Breast epithelium (tissue), 4 donors: ENCODE measurements at regions not wholly inside any gene's neighbourhood (a gene's known extent, or its start where the extent isn't known, plus 50 kb on each side); places are given as distances from the start of the nearest gene placed in this dataset.

ENCODE experiments used
- DNase-seq, 2 donors: peaks; one replicate each; pipeline ENCODE4 v3.0.0-alpha.2; 2019; ENCODE audit warnings: low spot score in 2 of 2
- H3K27ac ChIP-seq, 2 donors: fragments of 200-600 bp; sonication (generic) in 1 of 2; one replicate each; pipeline ENCODE4 v1.5.1; 2016 to 2019; ENCODE audit warnings: mild to moderate bottlenecking in 1 of 2
- H3K27me3 ChIP-seq, 2 donors: fragments of 200-600 bp; sonication (generic) in 1 of 2; one replicate each; pipeline versions ENCODE4 v1.5.1 to v1.6.0; 2017 to 2019; ENCODE audit warnings: control low read depth in 1 of 2, mild to moderate bottlenecking in 1 of 2
- H3K36me3 ChIP-seq: fragments of 200-600 bp; one replicate; pipeline ENCODE4 v1.5.1; 2019
- H3K4me1 ChIP-seq, 2 donors: fragments of 200-600 bp; sonication (generic); one replicate each; pipeline ENCODE4 v1.5.1; 2016 to 2019; ENCODE audit warnings: control low read depth in 1 of 2
- H3K4me3 ChIP-seq, 3 donors: fragments of 200-600 bp; sonication (generic); 1 replicate in 2 of 3; 2 replicates in 1 of 3; pipeline ENCODE4 v1.5.1; 2016 to 2019; ENCODE audit warnings: mild to moderate bottlenecking in 3 of 3, moderate library complexity in 2 of 3
- H3K9me3 ChIP-seq, 2 donors: fragments of 200-600 bp; sonication (generic) in 1 of 2; one replicate each; pipeline ENCODE4 v1.5.1; 2016 to 2019; ENCODE audit warnings: control low read depth in 1 of 2
- POLR2A ChIP-seq: fragments of 450-650 bp; IDR thresholded peaks from one replicate; pipeline ENCODE4 v1.6.1; 2016; ENCODE audit warnings: antibody characterized with exemption, mild to moderate bottlenecking, moderate library complexity
- POLR2AphosphoS5 ChIP-seq, 3 donors: sonication (generic); formaldehyde crosslinking; IDR thresholded peaks; one replicate each; pipeline ENCODE4 v1.6.1; 2017; ENCODE audit warnings: antibody characterized with exemption in 3 of 3
- intact Hi-C: fragments of 100-400 bp; cut with DNase I; formaldehyde crosslinking; loops from one replicate; pipeline ENCODE4 v1.15.1; 2023; ENCODE audit warnings: low total_unique reads
- TF ChIP-seq, protein P1 (sequence below), 3 donors: fragments of 450-650 bp; IDR thresholded peaks; one replicate each; pipeline ENCODE4 v1.5.1; 2016 to 2017; ENCODE audit warnings: antibody characterized with exemption in 3 of 3, mild to moderate bottlenecking in 3 of 3, moderate library complexity in 3 of 3

- no peak for DNase-seq
- H3K4me3 ChIP-seq, result no peak overlapping the region
- no peaks in the 10 kb centered on the region for H3K9me3 ChIP-seq
- TF ChIP-seq, protein P1, sequence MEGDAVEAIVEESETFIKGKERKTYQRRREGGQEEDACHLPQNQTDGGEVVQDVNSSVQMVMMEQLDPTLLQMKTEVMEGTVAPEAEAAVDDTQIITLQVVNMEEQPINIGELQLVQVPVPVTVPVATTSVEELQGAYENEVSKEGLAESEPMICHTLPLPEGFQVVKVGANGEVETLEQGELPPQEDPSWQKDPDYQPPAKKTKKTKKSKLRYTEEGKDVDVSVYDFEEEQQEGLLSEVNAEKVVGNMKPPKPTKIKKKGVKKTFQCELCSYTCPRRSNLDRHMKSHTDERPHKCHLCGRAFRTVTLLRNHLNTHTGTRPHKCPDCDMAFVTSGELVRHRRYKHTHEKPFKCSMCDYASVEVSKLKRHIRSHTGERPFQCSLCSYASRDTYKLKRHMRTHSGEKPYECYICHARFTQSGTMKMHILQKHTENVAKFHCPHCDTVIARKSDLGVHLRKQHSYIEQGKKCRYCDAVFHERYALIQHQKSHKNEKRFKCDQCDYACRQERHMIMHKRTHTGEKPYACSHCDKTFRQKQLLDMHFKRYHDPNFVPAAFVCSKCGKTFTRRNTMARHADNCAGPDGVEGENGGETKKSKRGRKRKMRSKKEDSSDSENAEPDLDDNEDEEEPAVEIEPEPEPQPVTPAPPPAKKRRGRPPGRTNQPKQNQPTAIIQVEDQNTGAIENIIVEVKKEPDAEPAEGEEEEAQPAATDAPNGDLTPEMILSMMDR (IDR thresholded peaks at IDR 0.05), result no peak
- TF ChIP-seq POLR2A, result no peak
- no peak for TF ChIP-seq POLR2AphosphoS5 (IDR thresholded peaks at IDR 0.05)
- intact Hi-C loops, result no loop called here
- H3K27ac ChIP-seq, result no peak overlapping the region
- no peaks in the 10 kb centered on the region for H3K36me3 ChIP-seq
- no peaks in the 10 kb centered on the region for H3K4me1 ChIP-seq
- peaks cover 0 to 30% of the 10 kb centered on the region in 2 donors for H3K27me3 ChIP-seq
Measured at GRCh38 chr21:38600106-38600505, 101.8 kb upstream of the ERG start.

- intact Hi-C loops, result no loop called here
- Histone ChIP-seq H3K4me3 (no peak overlapping the region), H3K9me3 (no peaks in the 10 kb centered on the region), H3K36me3 (no peaks in the 10 kb centered on the region), H3K27me3 (peaks cover 0 to 1% of the 10 kb centered on the region in 2 donors), H3K4me1 (no peaks in the 10 kb centered on the region), H3K27ac (no peak overlapping the region)
- DNase-seq, result no peak
- TF ChIP-seq, protein P1 (IDR thresholded peaks at IDR 0.05), result no peak
- TF ChIP-seq POLR2A (no peak), POLR2AphosphoS5 (IDR thresholded peaks at IDR 0.05) (no peak)
Measured at GRCh38 chr21:38605236-38605635, 107.0 kb upstream of the ERG start.

DNA sequence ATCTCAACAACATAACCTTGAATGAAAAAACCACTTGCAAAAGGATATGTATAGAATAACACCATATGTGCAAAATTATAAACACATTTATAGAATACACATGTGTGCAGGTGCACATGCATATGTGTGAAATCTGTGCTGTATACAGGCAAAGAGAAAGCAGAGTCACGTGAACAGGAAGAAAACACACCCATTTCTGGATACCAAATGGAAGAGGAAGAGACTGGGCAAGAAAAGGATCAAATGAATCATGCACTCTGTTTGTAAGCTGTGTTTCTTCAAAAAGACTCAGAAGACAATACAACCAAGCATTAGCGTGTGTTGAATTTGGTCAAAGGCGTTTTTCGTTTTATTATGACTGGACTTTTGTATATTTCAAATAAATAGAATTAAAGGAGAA is 111.3 kb upstream of the ERG start:
- H3K27ac ChIP-seq, result no peak overlapping the region
- H3K4me1 ChIP-seq, result no peaks in the 10 kb centered on the region
- H3K27me3 ChIP-seq, result peaks cover 0 to 5% of the 10 kb centered on the region in 2 donors
- TF ChIP-seq POLR2A (no peak), POLR2AphosphoS5 (IDR thresholded peaks at IDR 0.05) (no peak)
- TF ChIP-seq, protein P1 (IDR thresholded peaks at IDR 0.05), result no peak
- DNase-seq, result no peak
- no peaks in the 10 kb centered on the region for H3K9me3 ChIP-seq
- no peaks in the 10 kb centered on the region for H3K36me3 ChIP-seq
- no peak overlapping the region for H3K4me3 ChIP-seq
- intact Hi-C loops, result no loop called here

DNA sequence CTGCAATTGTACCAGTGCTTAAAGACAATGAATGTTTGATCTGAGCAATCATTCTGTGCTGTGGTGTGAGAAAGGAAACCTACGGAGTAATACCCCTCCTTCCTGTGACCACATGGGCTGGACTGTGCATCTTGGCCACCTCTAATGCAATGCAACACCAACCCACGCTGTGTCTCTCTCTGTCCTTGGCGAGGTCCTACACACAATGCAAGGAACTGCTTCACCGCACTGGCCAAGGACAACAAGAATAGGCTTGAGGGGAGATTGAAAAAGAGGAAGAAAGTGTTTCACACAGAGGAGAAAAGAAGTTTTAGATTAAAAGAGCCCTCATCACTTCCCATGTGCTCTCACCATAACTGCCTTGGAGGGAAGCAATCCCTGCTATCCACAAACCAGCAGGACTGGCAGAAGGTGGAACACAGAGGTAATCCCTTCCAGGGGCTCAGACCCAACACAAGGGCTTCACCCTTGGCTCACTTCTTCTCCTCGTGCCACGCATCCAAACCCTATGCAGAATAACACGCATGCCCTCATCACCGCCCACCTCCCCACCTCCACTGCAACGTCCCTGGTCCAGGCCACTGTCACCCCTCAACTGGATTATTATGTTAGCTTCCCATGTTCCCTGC is 112.5 kb upstream of the ERG start:
- H3K4me3 ChIP-seq, result no peak overlapping the region
- TF ChIP-seq, protein P1 (IDR thresholded peaks at IDR 0.05), result no peak
- no peak for TF ChIP-seq POLR2A
- no peak for TF ChIP-seq POLR2AphosphoS5 (IDR thresholded peaks at IDR 0.05)
- H3K9me3 ChIP-seq, result no peaks in the 10 kb centered on the region
- peaks cover 0 to 5% of the 10 kb centered on the region in 2 donors for H3K27me3 ChIP-seq
- H3K4me1 ChIP-seq, result no peaks in the 10 kb centered on the region
- intact Hi-C loops, result no loop called here
- DNase-seq, result no peak
- no peaks in the 10 kb centered on the region for H3K36me3 ChIP-seq
- no peak overlapping the region for H3K27ac ChIP-seq

DNA sequence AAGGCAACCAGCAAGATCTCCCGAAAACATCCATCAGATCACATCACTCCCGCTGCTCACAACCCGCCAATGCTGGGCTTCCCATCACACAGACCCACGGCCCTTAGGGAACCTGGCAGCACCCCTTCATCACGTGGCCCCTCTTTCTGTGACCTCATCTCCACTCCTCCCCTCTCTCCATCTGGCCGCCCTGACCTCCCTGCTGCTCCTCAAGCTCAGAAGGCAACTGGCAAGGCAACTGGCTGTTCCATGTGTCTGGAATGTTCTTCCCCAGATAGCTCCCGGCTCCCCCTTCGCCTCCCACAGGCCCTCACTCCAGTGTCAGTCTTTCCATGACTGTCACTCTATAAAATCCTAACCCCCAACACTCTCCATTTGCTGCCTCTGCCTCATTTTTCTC is 113.0 kb upstream of the ERG start:
- Histone ChIP-seq H3K4me1 (no peaks in the 10 kb centered on the region), H3K27me3 (peaks cover 0 to 5% of the 10 kb centered on the region in 2 donors), H3K36me3 (no peaks in the 10 kb centered on the region), H3K9me3 (no peaks in the 10 kb centered on the region), H3K4me3 (no peak overlapping the region), H3K27ac (no peak overlapping the region)
- no peak for TF ChIP-seq POLR2AphosphoS5 (IDR thresholded peaks at IDR 0.05)
- TF ChIP-seq, protein P1 (IDR thresholded peaks at IDR 0.05), result no peak
- TF ChIP-seq POLR2A, result no peak
- no peak for DNase-seq
- intact Hi-C loops, result no loop called here
